GM12878 (cell line): ENCODE measurements at regions not wholly inside any gene's neighbourhood (a gene's known extent, or its start where the extent isn't known, plus 50 kb on each side); places are given as distances from the start of the nearest gene placed in this dataset.

Source experiments
- ATAC-seq: fragments of 200-7000 bp; cut with Tn5 transposase; 3 replicates; pipeline ENCODE4 v1.9.1; 2020; ENCODE audit warnings: mild to moderate bottlenecking, moderate library complexity
- BruUV-seq: library from RNA; stranded (reverse); fragments of 400-500 nt; replicated peaks from 2 replicates; lab custom pipeline; 2021; lab: Mats Ljungman, UMichigan
- CTCF ChIA-PET: fragments of 300-600 bp; sonication (Branson Sonifier 250); formaldehyde crosslinking; extraction: SDS; loops from one replicate; lab custom pipeline; 2021; ENCODE audit warnings: inconsistent platforms; lab: Yijun Ruan, JAX
- POLR2A ChIA-PET: fragments of 350-600 bp; formaldehyde crosslinking; extraction: SDS; loops from one replicate; lab custom pipeline; 2021; ENCODE audit warnings: inconsistent platforms; lab: Charles Lee
- RAD21 ChIA-PET: fragments of 300-600 bp; sonication (Branson Sonifier 250); formaldehyde crosslinking; loops from one replicate; lab custom pipeline; 2023; ENCODE audit warnings: antibody characterized with exemption; ENCODE audit not compliant: unreplicated experiment; lab: Charles Lee
- SMC1A ChIA-PET: fragments of 300-600 bp; sonication (Branson Sonifier 250); formaldehyde crosslinking; loops from one replicate; lab custom pipeline; 2023; ENCODE audit not compliant: unreplicated experiment, uncharacterized antibody; lab: Charles Lee
- DNase-seq: peaks from one replicate; pipeline ENCODE4 v3.0.0-alpha.2; 2011; ENCODE audit warnings: low read depth, low spot score
- FAIRE-seq: peaks from 3 replicates; lab custom pipeline; 2011; peaks lifted over from hg19 to GRCh38; lab: Jason Lieb, UNC
- H2AFZ ChIP-seq: 2 replicates; pipeline ENCODE4 v1.6.0; 2011; ENCODE audit warnings: low read depth, low read length, control low read depth; ENCODE audit not compliant: control insufficient read depth
- H3K27ac ChIP-seq: 2 replicates; pipeline ENCODE4 v1.5.1; 2011; ENCODE audit warnings: control low read depth; ENCODE audit not compliant: control insufficient read depth, insufficient read depth
- H3K27me3 ChIP-seq, 2 experiments: replicated peaks in 1 of 2; 2 replicates each; pipeline versions ENCODE4 v1.6.0 to v1.6.1; 2011; ENCODE audit warnings: low read length in 1 of 2; ENCODE audit not compliant: control insufficient read depth in 2 of 2, insufficient read depth in 2 of 2
- H3K36me3 ChIP-seq, 2 experiments: 2 replicates each; pipeline ENCODE4 v1.5.1; 2011; ENCODE audit warnings: low read length in 1 of 2; ENCODE audit not compliant: control insufficient read depth in 2 of 2, insufficient read depth in 2 of 2
- H3K4me1 ChIP-seq: 2 replicates; pipeline ENCODE4 v1.6.1; 2011; ENCODE audit warnings: mild to moderate bottlenecking, low read length, moderate library complexity, mixed read lengths; ENCODE audit not compliant: control insufficient read depth, insufficient read depth
- H3K4me2 ChIP-seq: 2 replicates; pipeline ENCODE4 v1.6.0; 2011; ENCODE audit warnings: control low read depth; ENCODE audit not compliant: control insufficient read depth, insufficient read depth
- H3K4me3 ChIP-seq: fragments of 200-600 bp; sonication (generic); 2 replicates; pipeline ENCODE4 v1.5.1; 2016
- H3K79me2 ChIP-seq: 2 replicates; pipeline ENCODE4 v1.6.0; 2011; ENCODE audit warnings: low read length; ENCODE audit not compliant: control insufficient read depth, insufficient read depth
- H3K9ac ChIP-seq: 2 replicates; pipeline ENCODE4 v1.8.0; 2011; ENCODE audit warnings: low read length, control low read depth, mixed read lengths; ENCODE audit not compliant: control insufficient read depth, insufficient read depth
- H3K9me3 ChIP-seq: replicated peaks from 3 replicates; pipeline ENCODE4 v1.5.1; 2011; ENCODE audit warnings: mild to moderate bottlenecking, low read length; ENCODE audit not compliant: control insufficient read depth, insufficient read depth
- H4K20me1 ChIP-seq: 2 replicates; pipeline ENCODE4 v1.6.0; 2011; ENCODE audit not compliant: control insufficient read depth, insufficient read depth
- BMI1 ChIP-seq: fragments of 450-650 bp; IDR thresholded peaks from 2 replicates; pipeline ENCODE4 v1.6.1; 2016; ENCODE audit warnings: mild to moderate bottlenecking, moderate library complexity, borderline replicate concordance
- DPF2 ChIP-seq: fragments of 450-650 bp; IDR thresholded peaks from 2 replicates; pipeline ENCODE4 v1.6.1; 2017; ENCODE audit warnings: mild to moderate bottlenecking
- ESRRA ChIP-seq: IDR thresholded peaks from 2 replicates; pipeline ENCODE4 v1.6.1; 2012; ENCODE audit warnings: mild to moderate bottlenecking, low read length, improper control_type of control experiment
- GATAD2B ChIP-seq: fragments of 450-650 bp; conservative IDR thresholded peaks from 2 replicates; pipeline ENCODE4 v1.6.1; 2017; ENCODE audit warnings: low read depth, mild to moderate bottlenecking, moderate library complexity
- IRF4 ChIP-seq: IDR thresholded peaks from 2 replicates; pipeline ENCODE4 v1.6.1; 2011; ENCODE audit warnings: low read depth, low read length
- MYB ChIP-seq: fragments of 150-350 bp; IDR thresholded peaks from 2 replicates; pipeline ENCODE4 v1.6.1; 2014; ENCODE audit warnings: mild to moderate bottlenecking, low read depth, low read length, borderline replicate concordance
- MYC ChIP-seq: IDR thresholded peaks from 2 replicates; pipeline ENCODE4 v1.6.1; 2011; ENCODE audit warnings: mild to moderate bottlenecking, low read length, moderate library complexity, inconsistent platforms; ENCODE audit not compliant: insufficient read depth, insufficient replicate concordance, insufficient read length, severe bottlenecking
- SKIL ChIP-seq: fragments of 450-650 bp; IDR thresholded peaks from 2 replicates; pipeline ENCODE4 v1.6.1; 2017; ENCODE audit warnings: mild to moderate bottlenecking, low read depth, inconsistent platforms; ENCODE audit not compliant: poor library complexity, severe bottlenecking
- STAT3 ChIP-seq: IDR thresholded peaks from 2 replicates; pipeline ENCODE4 v1.6.1; 2011; ENCODE audit warnings: low read depth, low read length, improper control_type of control experiment
- SUPT20H ChIP-seq: IDR thresholded peaks from 2 replicates; pipeline ENCODE4 v1.6.1; 2011; ENCODE audit warnings: low read depth, mild to moderate bottlenecking, low read length, moderate library complexity, borderline replicate concordance; ENCODE audit not compliant: control insufficient read depth
- TCF7 ChIP-seq: IDR thresholded peaks from 2 replicates; pipeline ENCODE4 v1.6.1; 2014; ENCODE audit warnings: antibody characterized with exemption, borderline replicate concordance
- ZNF207 ChIP-seq: fragments of 450-650 bp; IDR thresholded peaks from 2 replicates; pipeline ENCODE4 v1.6.1; 2014; ENCODE audit warnings: antibody characterized with exemption, mild to moderate bottlenecking, borderline replicate concordance
- WGBS: methylation state at CpG from one replicate; pipeline ENCODE4 v1.1.6; 2016; ENCODE audit warnings: low lambda C conversion rate; ENCODE audit not compliant: insufficient replicate concordance, insufficient coverage; ENCODE audit errors: missing lambda C conversion rate; 5-methylcytosine and 5-hydroxymethylcytosine counted together
- in situ Hi-C: fragments of 300-500 bp; cut with MboI; formaldehyde crosslinking; loops from 9 replicates; pipeline ENCODE4 v1.14.3; 2018; ENCODE audit warnings: mixed read lengths
- intact Hi-C: fragments of 100-400 bp; cut with micrococcal nuclease; formaldehyde crosslinking; loops from one replicate; pipeline ENCODE4 v1.14.2; 2022; ENCODE audit not compliant: unreplicated experiment
- TF ChIP-seq, protein P1 (sequence below): fragments of 150-350 bp; IDR thresholded peaks from 2 replicates; pipeline ENCODE4 v1.6.1; 2016; ENCODE audit warnings: low read depth, low read length
- TF ChIP-seq, protein P2 (sequence below): IDR thresholded peaks from 2 replicates; pipeline ENCODE4 v1.6.1; 2011; ENCODE audit warnings: mild to moderate bottlenecking, low read depth, low read length, moderate library complexity; ENCODE audit not compliant: insufficient replicate concordance

- SMC1A ChIA-PET = interaction anchor here (1.0 to 1.1 kb wide), 2 partner anchors 18 to 31 kb away, joined by 3 read pairs; no protein-coding TSS in a partner anchor
- no peaks in the 10 kb centered on the region for H3K79me2 ChIP-seq
- POLR2A ChIA-PET = interaction anchor here (1.2 kb wide), 1 partner anchor 15 kb away, joined by 3 read pairs; no protein-coding TSS in a partner anchor
Measured at GRCh38 chr4:40687676-40688389, 58.2 kb upstream of the RBM47 start.

More at GRCh38 chr4:40687676-40688389, 58.2 kb upstream of the RBM47 start:
- H2AFZ ChIP-seq = peak overlapping the region; percentile 51
- CTCF ChIA-PET = no interaction called here
- H3K4me1 ChIP-seq = peaks cover 5% of the 10 kb centered on the region
- H3K4me2 ChIP-seq = no peak overlapping the region
- intact Hi-C loops = no loop called here
- FAIRE-seq (no peak), DNase-seq (no peak), ATAC-seq (no peak)
- H3K4me3 ChIP-seq = no peak overlapping the region
- no peak overlapping the region for H3K27ac ChIP-seq
- H3K9ac ChIP-seq = no peak overlapping the region
- H4K20me1 ChIP-seq = no peaks in the 10 kb centered on the region
- RAD21 ChIA-PET = interaction anchor here (0.7 kb wide), 1 partner anchor 45 kb away, joined by 3 read pairs; no protein-coding TSS in a partner anchor
- no peaks in the 10 kb centered on the region for H3K27me3 ChIP-seq
- TF ChIP-seq, protein P1, sequence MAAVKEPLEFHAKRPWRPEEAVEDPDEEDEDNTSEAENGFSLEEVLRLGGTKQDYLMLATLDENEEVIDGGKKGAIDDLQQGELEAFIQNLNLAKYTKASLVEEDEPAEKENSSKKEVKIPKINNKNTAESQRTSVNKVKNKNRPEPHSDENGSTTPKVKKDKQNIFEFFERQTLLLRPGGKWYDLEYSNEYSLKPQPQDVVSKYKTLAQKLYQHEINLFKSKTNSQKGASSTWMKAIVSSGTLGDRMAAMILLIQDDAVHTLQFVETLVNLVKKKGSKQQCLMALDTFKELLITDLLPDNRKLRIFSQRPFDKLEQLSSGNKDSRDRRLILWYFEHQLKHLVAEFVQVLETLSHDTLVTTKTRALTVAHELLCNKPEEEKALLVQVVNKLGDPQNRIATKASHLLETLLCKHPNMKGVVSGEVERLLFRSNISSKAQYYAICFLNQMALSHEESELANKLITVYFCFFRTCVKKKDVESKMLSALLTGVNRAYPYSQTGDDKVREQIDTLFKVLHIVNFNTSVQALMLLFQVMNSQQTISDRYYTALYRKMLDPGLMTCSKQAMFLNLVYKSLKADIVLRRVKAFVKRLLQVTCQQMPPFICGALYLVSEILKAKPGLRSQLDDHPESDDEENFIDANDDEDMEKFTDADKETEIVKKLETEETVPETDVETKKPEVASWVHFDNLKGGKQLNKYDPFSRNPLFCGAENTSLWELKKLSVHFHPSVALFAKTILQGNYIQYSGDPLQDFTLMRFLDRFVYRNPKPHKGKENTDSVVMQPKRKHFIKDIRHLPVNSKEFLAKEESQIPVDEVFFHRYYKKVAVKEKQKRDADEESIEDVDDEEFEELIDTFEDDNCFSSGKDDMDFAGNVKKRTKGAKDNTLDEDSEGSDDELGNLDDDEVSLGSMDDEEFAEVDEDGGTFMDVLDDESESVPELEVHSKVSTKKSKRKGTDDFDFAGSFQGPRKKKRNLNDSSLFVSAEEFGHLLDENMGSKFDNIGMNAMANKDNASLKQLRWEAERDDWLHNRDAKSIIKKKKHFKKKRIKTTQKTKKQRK = no peak
- no peak for TF ChIP-seq IRF4
- no peak for TF ChIP-seq SKIL
- TF ChIP-seq TCF7 = no peak
- TF ChIP-seq GATAD2B = no peak
- TF ChIP-seq ZNF207 = no peak
- TF ChIP-seq MYC = no peak
- no peak for TF ChIP-seq ESRRA
- TF ChIP-seq MYB = no peak
- no peak for TF ChIP-seq DPF2
- TF ChIP-seq, protein P2, sequence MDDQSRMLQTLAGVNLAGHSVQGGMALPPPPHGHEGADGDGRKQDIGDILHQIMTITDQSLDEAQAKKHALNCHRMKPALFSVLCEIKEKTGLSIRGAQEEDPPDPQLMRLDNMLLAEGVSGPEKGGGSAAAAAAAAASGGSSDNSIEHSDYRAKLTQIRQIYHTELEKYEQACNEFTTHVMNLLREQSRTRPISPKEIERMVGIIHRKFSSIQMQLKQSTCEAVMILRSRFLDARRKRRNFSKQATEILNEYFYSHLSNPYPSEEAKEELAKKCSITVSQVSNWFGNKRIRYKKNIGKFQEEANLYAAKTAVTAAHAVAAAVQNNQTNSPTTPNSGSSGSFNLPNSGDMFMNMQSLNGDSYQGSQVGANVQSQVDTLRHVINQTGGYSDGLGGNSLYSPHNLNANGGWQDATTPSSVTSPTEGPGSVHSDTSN = no peak
- TF ChIP-seq BMI1 = no peak
- no peak for TF ChIP-seq STAT3
- TF ChIP-seq SUPT20H = no peak
- H3K9me3 ChIP-seq = no peaks in the 10 kb centered on the region
- no TSS peak for BruUV-seq
- H3K36me3 ChIP-seq = no peaks in the 10 kb centered on the region
- in situ Hi-C loops = no loop called here
- 99% methylated on average over 3 of the region's 3 CpGs for WGBS
